Stomach (tissue), 4 donors: ENCODE measurements at regions not wholly inside any gene's neighbourhood (a gene's known extent, or its start where the extent isn't known, plus 50 kb on each side); places are given as distances from the start of the nearest gene placed in this dataset.

Experiments
- EP300 ChIP-seq: sonication (generic); formaldehyde crosslinking; IDR thresholded peaks from one replicate; pipeline ENCODE4 v1.6.1; 2017; ENCODE audit warnings: antibody characterized with exemption
- TF ChIP-seq, protein P1 (sequence below), 7 experiments: fragments of 450-650 bp in 4 of 7; fragments of 200-600 bp in 3 of 7; sonication (generic) in 3 of 7; IDR thresholded peaks; one replicate each; pipeline ENCODE4 v1.5.1; 2016 to 2019; ENCODE audit warnings: antibody characterized with exemption in 7 of 7, control low read depth in 2 of 7, mild to moderate bottlenecking in 1 of 7

DNA sequence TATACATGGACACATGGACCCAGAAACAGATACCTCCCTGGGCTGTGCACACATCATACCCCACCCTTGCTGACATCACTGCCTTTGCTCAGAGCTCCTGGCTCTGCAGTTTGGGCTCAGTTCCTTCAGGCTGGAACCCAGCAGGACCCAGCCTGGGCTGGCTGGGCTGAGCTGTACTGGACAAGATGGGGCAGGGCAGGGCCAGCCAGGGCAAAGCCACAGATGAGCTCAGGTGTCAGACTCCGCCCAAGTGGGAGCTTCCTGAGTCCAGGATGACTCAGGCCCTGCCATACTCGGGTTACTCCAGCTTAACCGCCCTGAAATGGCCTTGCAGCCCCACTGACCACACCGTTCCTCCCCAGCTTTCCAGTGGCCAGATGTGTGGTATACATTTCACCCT, 284.9 kb downstream of the OSR1 start:
- TF ChIP-seq, protein P1, sequence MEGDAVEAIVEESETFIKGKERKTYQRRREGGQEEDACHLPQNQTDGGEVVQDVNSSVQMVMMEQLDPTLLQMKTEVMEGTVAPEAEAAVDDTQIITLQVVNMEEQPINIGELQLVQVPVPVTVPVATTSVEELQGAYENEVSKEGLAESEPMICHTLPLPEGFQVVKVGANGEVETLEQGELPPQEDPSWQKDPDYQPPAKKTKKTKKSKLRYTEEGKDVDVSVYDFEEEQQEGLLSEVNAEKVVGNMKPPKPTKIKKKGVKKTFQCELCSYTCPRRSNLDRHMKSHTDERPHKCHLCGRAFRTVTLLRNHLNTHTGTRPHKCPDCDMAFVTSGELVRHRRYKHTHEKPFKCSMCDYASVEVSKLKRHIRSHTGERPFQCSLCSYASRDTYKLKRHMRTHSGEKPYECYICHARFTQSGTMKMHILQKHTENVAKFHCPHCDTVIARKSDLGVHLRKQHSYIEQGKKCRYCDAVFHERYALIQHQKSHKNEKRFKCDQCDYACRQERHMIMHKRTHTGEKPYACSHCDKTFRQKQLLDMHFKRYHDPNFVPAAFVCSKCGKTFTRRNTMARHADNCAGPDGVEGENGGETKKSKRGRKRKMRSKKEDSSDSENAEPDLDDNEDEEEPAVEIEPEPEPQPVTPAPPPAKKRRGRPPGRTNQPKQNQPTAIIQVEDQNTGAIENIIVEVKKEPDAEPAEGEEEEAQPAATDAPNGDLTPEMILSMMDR (IDR thresholded peaks at IDR 0.05): no peak
- TF ChIP-seq EP300: no peak
